LoVo (cell line): ENCODE measurements at regions not wholly inside any gene's neighbourhood (a gene's known extent, or its start where the extent isn't known, plus 50 kb on each side); places are given as distances from the start of the nearest gene placed in this dataset.

Experiments
- DNase-seq: peaks from one replicate; pipeline ENCODE4 v3.0.0-alpha.2; 2016; ENCODE audit warnings: low spot score

- no peak for DNase-seq
Observed at GRCh38 chr13:21822029-21822428, 151.2 kb downstream of the FGF9 start.

DNA sequence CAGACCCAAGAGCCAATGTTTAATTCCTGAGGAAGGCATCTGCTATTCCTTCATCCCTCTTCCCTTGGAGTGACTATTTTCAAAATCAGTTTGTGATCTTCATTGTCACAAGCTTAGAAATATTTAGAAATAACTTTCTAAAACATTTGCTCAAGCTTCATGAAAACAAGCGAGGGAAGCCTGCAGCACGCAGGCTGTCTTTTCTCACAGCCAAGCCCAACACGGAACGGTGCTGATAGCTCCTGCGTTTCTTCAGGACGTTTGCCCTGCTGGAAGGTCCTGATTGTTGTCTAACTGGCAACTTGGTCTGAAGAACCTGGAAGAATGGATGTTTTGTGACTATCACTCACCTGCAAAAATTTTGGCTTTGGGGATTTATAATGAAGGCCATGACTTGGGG is 152.5 kb downstream of the FGF9 start:
- no peak for DNase-seq

- DNase-seq, result no peak
Observed at GRCh38 chr13:21823949-21824348, 153.1 kb downstream of the FGF9 start.

DNA sequence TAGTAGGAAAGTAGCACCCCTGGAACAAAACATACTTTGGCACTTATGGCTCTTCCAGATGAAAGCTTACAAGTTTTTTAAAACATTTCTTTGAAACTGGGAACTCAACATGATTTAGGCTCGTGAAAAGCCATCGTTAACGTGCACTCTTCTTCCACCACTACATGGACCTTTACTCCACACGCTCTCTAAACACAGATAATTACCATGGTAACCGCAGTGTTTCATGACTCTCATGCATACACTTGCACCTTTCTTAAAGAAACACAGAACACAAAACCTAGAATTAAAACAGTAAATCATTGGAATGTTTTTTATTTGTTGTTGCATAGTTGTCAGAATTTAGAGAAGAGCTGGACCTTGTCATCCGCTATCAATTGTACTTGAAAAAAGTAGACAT is 154.3 kb downstream of the FGF9 start:
- peak; percentile 33 for DNase-seq

- no peak for DNase-seq
Observed at GRCh38 chr13:21825801-21826200, 154.9 kb downstream of the FGF9 start.

- no peak for DNase-seq
Observed at GRCh38 chr13:21826214-21827015, 155.5 kb downstream of the FGF9 start.

- no peak for DNase-seq
Observed at GRCh38 chr13:21831654-21832324, 160.9 kb downstream of the FGF9 start.

GRCh38 chr13:21833921-21834320 is 163.0 kb downstream of the FGF9 start:
- no peak for DNase-seq

- no peak for DNase-seq
Observed at GRCh38 chr13:21834521-21834920, 163.6 kb downstream of the FGF9 start.

GRCh38 chr13:21837288-21837687 is 166.4 kb downstream of the FGF9 start:
- no peak for DNase-seq

GRCh38 chr13:21837841-21838551 is 167.1 kb downstream of the FGF9 start:
- DNase-seq, result peak; percentile 43

- no peak for DNase-seq
Observed at GRCh38 chr13:21846605-21847004, 175.7 kb downstream of the FGF9 start.

DNA sequence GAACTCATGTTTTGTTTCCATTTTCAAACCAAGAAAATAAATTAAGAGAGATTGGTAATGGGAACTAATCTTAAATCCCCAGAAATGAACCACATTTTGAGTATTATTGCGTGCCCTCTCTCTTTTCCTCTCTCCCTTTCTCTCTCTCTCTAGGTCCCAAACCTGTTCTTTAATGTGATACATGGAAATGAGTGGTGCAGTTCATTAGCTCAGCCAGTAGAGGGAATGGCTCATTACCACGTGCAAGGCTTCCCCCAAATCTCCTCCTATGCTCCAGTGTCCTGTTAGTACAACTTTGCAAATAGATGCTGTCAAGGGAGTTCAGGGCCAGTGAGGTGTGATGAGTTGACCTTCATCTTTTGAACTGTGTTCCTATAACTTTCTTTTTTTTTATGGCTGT is 178.4 kb downstream of the FGF9 start:
- peak; percentile 54 for DNase-seq

DNA sequence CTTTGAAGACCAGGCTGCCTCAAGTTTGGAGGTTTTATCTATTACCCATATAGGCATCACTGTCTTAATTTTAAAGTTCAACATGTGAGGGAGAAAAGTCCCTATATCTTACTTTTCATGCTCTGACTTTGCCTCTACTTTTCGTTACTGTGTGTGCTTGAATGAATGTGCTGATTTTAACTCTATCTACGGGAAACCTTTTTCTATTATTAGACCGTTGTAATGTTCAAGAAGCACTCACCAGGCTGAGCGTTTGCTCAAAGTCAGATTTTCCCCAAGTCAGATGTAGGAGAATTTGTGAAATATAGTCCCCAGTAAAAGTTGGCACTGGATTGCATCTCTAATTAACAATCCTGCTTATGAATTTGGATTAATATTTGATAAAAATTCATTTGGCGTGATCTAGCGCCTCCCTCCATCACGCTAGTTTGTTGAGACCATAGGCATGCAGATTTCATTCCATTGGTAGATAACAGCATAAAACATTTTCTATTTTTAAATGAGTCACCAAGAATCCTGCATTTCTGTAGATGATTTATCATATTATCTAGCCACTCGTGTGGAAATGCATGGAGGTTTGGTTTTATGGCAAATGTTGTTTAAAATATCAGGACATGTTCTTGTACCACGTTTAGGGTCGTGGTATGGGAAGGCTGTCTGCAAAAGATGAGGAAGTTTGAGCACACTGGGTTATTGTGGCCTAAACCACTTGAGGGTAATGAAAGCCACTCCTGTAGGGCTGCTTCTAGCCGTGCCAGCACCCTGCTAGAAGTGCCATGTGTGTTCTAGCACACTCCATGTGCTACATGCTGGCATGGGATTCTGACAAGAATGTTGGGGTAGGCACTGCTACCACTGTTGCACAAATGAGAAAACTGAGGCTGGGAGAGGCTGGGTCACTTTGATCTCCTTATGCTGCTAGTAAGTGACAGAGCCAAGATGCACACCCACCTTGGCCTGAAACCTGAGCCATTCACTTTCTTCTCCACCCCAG is 179.4 kb downstream of the FGF9 start:
- no peak for DNase-seq

DNA sequence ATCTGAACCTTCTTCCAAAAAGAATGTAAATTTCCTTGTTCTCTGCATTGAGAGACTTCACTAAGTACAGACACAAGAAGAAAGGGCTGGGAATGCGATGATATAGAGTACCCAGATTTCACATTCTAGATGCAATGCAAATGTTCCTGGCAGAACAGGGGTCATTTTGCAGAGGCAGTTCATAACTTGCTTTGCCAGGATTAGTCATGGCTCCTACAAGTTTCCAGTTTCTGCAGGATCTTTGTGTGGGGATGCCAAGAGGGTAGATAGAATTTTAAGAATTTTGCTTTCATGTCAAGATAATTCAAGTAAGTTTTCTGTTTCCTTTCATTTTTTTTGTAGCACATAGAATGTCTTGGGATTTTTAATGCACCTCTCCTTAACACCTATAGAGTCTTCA is 181.2 kb downstream of the FGF9 start:
- no peak for DNase-seq

GRCh38 chr13:21853779-21854178 is 182.9 kb downstream of the FGF9 start:
- DNase-seq, result no peak

DNA sequence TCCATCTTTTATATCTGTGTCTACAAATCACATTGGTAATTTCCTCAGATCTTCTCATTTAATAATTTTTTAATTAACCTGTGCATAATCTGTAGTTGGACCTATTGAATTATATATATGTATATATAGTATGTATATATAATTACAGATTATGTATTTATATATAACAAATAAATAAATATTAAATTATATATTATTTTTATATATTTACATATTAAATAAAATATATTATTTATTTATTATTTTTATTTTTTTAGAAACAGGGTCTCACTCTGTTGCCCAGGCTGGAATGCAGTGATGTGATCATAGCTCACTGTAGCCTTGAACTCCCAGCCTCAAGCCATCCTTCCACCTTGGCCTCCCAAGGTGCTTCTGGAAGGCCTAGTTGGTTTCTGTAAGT is 197.9 kb downstream of the FGF9 start:
- no peak for DNase-seq

GRCh38 chr13:21871382-21871781 is 200.5 kb downstream of the FGF9 start:
- no peak for DNase-seq

DNA sequence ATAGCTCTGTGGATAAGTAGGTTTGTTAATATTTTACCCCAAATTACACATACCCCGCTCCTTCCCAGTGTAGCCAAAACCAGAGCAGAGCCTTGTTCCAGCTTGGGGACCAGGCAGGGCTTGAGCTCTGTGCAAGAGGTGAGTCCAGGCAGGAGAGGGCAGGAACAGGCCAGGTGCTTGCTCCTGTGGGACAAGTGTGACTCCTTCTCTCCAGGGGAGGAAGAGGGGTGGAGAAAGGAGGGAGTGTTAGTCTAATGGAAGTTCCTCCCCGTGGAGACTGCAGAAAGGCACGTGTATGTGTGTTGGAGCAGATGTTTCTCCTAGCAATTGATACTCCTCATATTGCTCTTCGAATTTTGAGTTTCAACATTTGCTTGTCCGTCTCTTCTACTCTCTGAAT is 201.0 kb downstream of the FGF9 start:
- no peak for DNase-seq

DNA sequence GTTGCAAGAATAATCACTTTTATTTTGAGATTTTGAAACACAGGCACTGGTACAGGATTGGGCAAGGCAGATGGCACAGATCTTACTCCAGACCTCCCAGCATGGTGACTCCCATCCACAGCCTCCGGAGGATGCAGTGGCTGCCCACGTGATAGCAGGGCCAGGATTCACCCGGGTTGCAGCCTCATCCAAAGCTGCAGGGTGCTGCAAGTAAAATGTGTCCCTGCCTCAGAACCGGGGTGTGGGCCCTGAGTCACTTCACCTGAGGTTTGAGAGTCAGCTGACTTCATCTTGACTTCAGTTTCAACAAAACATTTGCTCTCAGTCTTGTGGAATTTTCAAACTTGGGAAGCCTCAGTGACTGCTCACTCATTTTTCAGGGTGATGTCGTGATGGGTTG is 201.9 kb downstream of the FGF9 start:
- peak; percentile 18 for DNase-seq

DNA sequence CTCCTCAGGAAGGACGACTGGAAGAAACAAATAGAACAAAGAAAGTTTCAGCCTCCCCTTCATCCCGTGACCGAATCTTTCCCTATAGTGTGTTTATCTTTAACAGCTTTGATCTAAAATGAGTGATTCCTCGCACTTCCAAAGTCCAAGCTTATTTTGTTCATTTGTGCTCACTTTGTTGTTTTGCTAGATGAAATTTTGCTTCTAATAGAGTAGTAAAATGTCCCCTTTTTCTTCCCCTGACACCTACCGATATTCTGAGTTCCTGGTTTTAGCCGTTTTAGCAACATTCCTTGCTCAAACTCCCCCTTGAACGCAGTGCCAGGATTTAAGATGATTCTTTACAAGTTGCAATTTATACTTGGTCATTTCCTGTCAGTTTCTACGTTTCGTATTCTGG is 204.2 kb downstream of the FGF9 start:
- no peak for DNase-seq
